ENCODE measurements at regions not wholly inside any gene's neighbourhood (a gene's known extent, or its start where the extent isn't known, plus 50 kb on each side); places are given as distances from the start of the nearest gene placed in this dataset.

DNA sequence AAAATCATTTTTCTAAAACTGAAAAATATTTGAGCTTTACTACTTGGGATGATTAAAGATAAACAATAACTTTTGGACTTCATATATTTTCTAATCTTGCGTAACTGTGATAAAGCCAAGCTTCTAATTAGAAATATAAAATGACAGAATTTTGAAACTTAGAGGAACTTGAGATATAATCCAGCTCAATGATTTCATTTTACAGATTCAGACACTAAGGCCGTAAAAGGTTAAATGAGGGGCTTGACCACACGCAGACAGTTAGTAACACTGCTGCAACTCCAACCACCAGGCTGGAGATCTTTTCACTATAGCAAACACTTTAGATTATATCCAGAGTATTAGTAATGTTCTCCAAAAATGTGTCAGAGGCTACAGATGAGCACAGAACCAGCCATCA, 445.5 kb downstream of the ZEB2 start:
- TF ChIP-seq, protein P1, sequence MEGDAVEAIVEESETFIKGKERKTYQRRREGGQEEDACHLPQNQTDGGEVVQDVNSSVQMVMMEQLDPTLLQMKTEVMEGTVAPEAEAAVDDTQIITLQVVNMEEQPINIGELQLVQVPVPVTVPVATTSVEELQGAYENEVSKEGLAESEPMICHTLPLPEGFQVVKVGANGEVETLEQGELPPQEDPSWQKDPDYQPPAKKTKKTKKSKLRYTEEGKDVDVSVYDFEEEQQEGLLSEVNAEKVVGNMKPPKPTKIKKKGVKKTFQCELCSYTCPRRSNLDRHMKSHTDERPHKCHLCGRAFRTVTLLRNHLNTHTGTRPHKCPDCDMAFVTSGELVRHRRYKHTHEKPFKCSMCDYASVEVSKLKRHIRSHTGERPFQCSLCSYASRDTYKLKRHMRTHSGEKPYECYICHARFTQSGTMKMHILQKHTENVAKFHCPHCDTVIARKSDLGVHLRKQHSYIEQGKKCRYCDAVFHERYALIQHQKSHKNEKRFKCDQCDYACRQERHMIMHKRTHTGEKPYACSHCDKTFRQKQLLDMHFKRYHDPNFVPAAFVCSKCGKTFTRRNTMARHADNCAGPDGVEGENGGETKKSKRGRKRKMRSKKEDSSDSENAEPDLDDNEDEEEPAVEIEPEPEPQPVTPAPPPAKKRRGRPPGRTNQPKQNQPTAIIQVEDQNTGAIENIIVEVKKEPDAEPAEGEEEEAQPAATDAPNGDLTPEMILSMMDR (IDR thresholded peaks at IDR 0.05; ENCODE audit: low read depth, low read length, missing control alignments) = no peak
- DNase-seq = no peak
- no peaks in the 10 kb centered on the region for H3K27me3 ChIP-seq (replicated peaks)
- no peak overlapping the region for H3K4me3 ChIP-seq (ENCODE audit: low read depth, low read length)
- H3K36me3 ChIP-seq (replicated peaks) = no peaks in the 10 kb centered on the region
- in situ Hi-C loops (cut with HindIII; ENCODE audit: low pct_ligation_motif_present, low sequenced_read_pairs) = no loop called here
- no peak overlapping the region for H3K27ac ChIP-seq

- TF ChIP-seq, protein P1 (IDR thresholded peaks at IDR 0.05; ENCODE audit: low read depth, low read length, missing control alignments) = peak; percentile 68
- Histone ChIP-seq H3K4me3 (ENCODE audit: low read depth, low read length) (no peak overlapping the region), H3K36me3 (replicated peaks) (no peaks in the 10 kb centered on the region), H3K27ac (no peak overlapping the region), H3K27me3 (replicated peaks) (no peaks in the 10 kb centered on the region)
- DNase-seq = peak; percentile 50
- in situ Hi-C loops (cut with HindIII; ENCODE audit: low pct_ligation_motif_present, low sequenced_read_pairs) = no loop called here
Measured at GRCh38 chr2:144071461-144071860, 448.5 kb downstream of the ZEB2 start.

- no peaks in the 10 kb centered on the region for H3K27me3 ChIP-seq (replicated peaks)
- no peaks in the 10 kb centered on the region for H3K36me3 ChIP-seq (replicated peaks)
- TF ChIP-seq, protein P1 (IDR thresholded peaks at IDR 0.05; ENCODE audit: low read depth, low read length, missing control alignments) = no peak
- H3K4me3 ChIP-seq (ENCODE audit: low read depth, low read length) = no peak overlapping the region
- no peak overlapping the region for H3K27ac ChIP-seq
- in situ Hi-C loops (cut with HindIII; ENCODE audit: low pct_ligation_motif_present, low sequenced_read_pairs) = no loop called here
- no peak for DNase-seq
Measured at GRCh38 chr2:144067506-144067905, 452.4 kb downstream of the ZEB2 start.

DNA sequence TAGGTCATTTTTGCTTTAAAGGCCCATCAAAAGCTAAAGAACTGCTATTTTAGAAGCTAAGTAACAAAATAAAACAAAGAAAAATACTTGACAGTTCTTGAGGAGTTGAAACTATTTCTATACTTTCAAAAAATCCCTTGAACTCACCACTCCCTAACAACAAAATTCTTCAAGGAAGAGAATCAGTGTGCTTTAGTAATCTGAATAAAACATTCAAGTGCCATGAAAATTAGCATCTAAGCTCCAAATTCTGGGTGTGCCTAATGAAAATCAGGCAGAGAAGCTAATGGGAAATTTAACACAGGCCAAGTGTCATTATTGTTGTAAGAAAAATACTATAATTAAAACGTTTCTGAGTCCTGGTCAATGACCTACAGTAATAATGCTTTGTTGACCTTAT, 456.3 kb downstream of the ZEB2 start:
- Histone ChIP-seq H3K36me3 (replicated peaks) (no peaks in the 10 kb centered on the region), H3K27me3 (replicated peaks) (no peaks in the 10 kb centered on the region), H3K4me3 (ENCODE audit: low read depth, low read length) (no peak overlapping the region), H3K27ac (no peak overlapping the region)
- in situ Hi-C loops (cut with HindIII; ENCODE audit: low pct_ligation_motif_present, low sequenced_read_pairs) = no loop called here
- DNase-seq = no peak
- TF ChIP-seq, protein P1 (IDR thresholded peaks at IDR 0.05; ENCODE audit: low read depth, low read length, missing control alignments) = no peak

GRCh38 chr2:144054911-144055310, 465.0 kb downstream of the ZEB2 start:
- H3K4me3 ChIP-seq (ENCODE audit: low read depth, low read length) = no peak overlapping the region
- in situ Hi-C loops (cut with HindIII; ENCODE audit: low pct_ligation_motif_present, low sequenced_read_pairs) = no loop called here
- no peaks in the 10 kb centered on the region for H3K27me3 ChIP-seq (replicated peaks)
- TF ChIP-seq, protein P1 (IDR thresholded peaks at IDR 0.05; ENCODE audit: low read depth, low read length, missing control alignments) = no peak
- H3K27ac ChIP-seq = no peak overlapping the region
- H3K36me3 ChIP-seq (replicated peaks) = no peaks in the 10 kb centered on the region
- DNase-seq = no peak

DNA sequence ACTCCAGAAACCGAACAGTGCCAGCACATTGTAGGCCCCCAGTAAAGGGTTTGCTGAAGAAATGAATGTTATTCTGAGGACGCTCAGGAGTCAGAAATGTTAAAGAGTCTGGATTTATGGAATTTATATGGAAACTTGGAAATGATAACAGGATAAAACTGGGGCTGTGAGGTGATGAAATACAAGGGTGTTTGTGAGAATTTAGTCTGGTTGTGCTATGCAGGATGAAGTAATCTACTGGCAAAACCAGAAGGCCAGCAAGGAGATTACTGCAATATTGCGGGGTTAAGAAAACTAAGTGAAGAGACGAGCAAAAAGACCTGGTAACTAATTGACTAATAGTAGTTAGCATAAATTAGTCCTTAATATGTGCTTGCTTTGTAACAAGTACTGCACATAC, 467.8 kb downstream of the ZEB2 start:
- no peak overlapping the region for H3K27ac ChIP-seq
- in situ Hi-C loops (cut with HindIII; ENCODE audit: low pct_ligation_motif_present, low sequenced_read_pairs) = no loop called here
- no peak for DNase-seq
- TF ChIP-seq, protein P1 (IDR thresholded peaks at IDR 0.05; ENCODE audit: low read depth, low read length, missing control alignments) = no peak
- H3K36me3 ChIP-seq (replicated peaks) = no peaks in the 10 kb centered on the region
- H3K4me3 ChIP-seq (ENCODE audit: low read depth, low read length) = no peak overlapping the region
- no peaks in the 10 kb centered on the region for H3K27me3 ChIP-seq (replicated peaks)

Data from brain microvascular endothelial cell (primary cell).